Kidney (tissue), 13 donors: ENCODE measurements at regions not wholly inside any gene's neighbourhood (a gene's known extent, or its start where the extent isn't known, plus 50 kb on each side); places are given as distances from the start of the nearest gene placed in this dataset.

Experiments
- DNase-seq, 5 donors: peaks; one replicate each; pipeline ENCODE4 v3.0.0-alpha.2; 2013 to 2020
- FAIRE-seq: peaks from 2 replicates; lab custom pipeline; 2012; peaks lifted over from hg19 to GRCh38; lab: Jason Lieb, UNC
- H3K27ac ChIP-seq, 2 donors: one replicate each; pipeline ENCODE4 v1.7.0; 2013; ENCODE audit warnings: low read depth in 2 of 2, low read length in 2 of 2, inconsistent platforms in 1 of 2
- H3K27me3 ChIP-seq: one replicate; pipeline ENCODE4 v1.7.1; 2013; ENCODE audit warnings: low read length, inconsistent platforms; ENCODE audit not compliant: control insufficient read depth, insufficient read depth
- H3K36me3 ChIP-seq, 3 donors: one replicate each; pipeline versions ENCODE4 v1.7.0 to v1.7.1; 2013; ENCODE audit warnings: low read length in 3 of 3, control low read depth in 1 of 3, inconsistent platforms in 1 of 3; ENCODE audit not compliant: insufficient read depth in 3 of 3, control insufficient read depth in 2 of 3
- H3K4me1 ChIP-seq, 3 donors: one replicate each; pipeline versions ENCODE4 v1.7.0 to v1.7.1; 2013; ENCODE audit warnings: low read length in 3 of 3, inconsistent platforms in 1 of 3, low read depth in 1 of 3; ENCODE audit not compliant: control insufficient read depth in 2 of 3, insufficient read depth in 2 of 3
- H3K4me3 ChIP-seq, 3 donors: one replicate each; pipeline versions ENCODE4 v1.7.0 to v1.8.1; 2013; ENCODE audit warnings: low read length in 3 of 3, control low read depth in 1 of 3, inconsistent platforms in 1 of 3
- H3K9ac ChIP-seq, 3 donors: one replicate each; pipeline versions ENCODE4 v1.7.0 to v1.7.1; 2013; ENCODE audit warnings: low read length in 3 of 3, control low read depth in 1 of 3, inconsistent platforms in 1 of 3
- H3K9me3 ChIP-seq, 3 donors: one replicate each; pipeline versions ENCODE4 v1.7.0 to v1.7.1; 2013; ENCODE audit warnings: low read length in 3 of 3, control low read depth in 1 of 3, inconsistent platforms in 1 of 3; ENCODE audit not compliant: control insufficient read depth in 2 of 3, insufficient read depth in 1 of 3
- intact Hi-C: fragments of 100-400 bp; cut with DNase I; formaldehyde crosslinking; loops from one replicate; pipeline ENCODE4 v1.11.1; 2022
- TF ChIP-seq, protein P1 (sequence below): IDR thresholded peaks from 3 replicates; pipeline ENCODE4 v1.5.1; 2012; ENCODE audit warnings: mild to moderate bottlenecking, moderate library complexity, borderline replicate concordance; ENCODE audit not compliant: insufficient read depth; ENCODE audit errors: extremely low read depth
- donor health status: control.
- donor health status: control.
- donor health status: control.
- donor health status: control.
- donor health status: control.
- donor health status: DM: yes; HTN: yes; CAD: no.
- donor health status: Normal renal cell carcinoma (clear cell type).

DNA sequence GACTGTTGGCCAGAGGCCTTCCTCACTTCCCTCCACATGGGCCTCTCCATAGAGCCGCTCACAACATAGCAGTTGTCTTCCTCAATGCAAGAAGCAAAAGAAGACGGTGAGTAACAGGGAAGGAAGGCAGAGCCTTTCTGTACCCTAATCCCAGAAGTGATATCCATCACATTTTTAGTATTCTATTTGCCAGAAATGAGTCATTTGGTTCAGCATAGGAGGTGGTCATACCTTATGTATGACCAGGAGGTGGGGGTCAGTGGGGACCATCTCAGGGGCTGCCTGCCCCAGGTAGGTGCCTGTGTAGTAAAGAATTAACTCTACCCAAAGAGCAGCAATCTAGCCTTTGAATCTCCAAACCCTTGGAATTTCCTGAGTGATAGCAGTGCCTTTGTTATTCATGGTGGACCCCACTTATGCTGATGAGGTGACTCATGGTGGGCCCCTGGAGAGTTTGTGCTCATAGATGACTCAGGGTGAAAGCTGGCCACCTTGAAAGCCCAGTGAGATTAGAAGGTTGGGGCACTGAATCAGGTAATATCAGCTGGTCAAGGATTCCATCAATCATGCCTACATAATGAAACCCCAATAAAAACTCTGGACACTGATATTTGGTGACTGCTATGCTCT lies 323.9 kb upstream of the IGF1R start:
- no peak for DNase-seq
- no peaks in the 10 kb centered on the region for H3K27me3 ChIP-seq
- no peaks in the 10 kb centered on the region for H3K4me1 ChIP-seq
- no peaks in the 10 kb centered on the region for H3K36me3 ChIP-seq
- FAIRE-seq, result no peak
- TF ChIP-seq, protein P1, sequence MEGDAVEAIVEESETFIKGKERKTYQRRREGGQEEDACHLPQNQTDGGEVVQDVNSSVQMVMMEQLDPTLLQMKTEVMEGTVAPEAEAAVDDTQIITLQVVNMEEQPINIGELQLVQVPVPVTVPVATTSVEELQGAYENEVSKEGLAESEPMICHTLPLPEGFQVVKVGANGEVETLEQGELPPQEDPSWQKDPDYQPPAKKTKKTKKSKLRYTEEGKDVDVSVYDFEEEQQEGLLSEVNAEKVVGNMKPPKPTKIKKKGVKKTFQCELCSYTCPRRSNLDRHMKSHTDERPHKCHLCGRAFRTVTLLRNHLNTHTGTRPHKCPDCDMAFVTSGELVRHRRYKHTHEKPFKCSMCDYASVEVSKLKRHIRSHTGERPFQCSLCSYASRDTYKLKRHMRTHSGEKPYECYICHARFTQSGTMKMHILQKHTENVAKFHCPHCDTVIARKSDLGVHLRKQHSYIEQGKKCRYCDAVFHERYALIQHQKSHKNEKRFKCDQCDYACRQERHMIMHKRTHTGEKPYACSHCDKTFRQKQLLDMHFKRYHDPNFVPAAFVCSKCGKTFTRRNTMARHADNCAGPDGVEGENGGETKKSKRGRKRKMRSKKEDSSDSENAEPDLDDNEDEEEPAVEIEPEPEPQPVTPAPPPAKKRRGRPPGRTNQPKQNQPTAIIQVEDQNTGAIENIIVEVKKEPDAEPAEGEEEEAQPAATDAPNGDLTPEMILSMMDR, result no peak
- H3K27ac ChIP-seq, result no peak overlapping the region
- intact Hi-C loops, result no loop called here
- H3K9ac ChIP-seq, result no peak overlapping the region
- peaks cover 0 to 6% (median 0%) of the 10 kb centered on the region in 3 donors for H3K9me3 ChIP-seq
- H3K4me3 ChIP-seq, result no peak overlapping the region

DNA sequence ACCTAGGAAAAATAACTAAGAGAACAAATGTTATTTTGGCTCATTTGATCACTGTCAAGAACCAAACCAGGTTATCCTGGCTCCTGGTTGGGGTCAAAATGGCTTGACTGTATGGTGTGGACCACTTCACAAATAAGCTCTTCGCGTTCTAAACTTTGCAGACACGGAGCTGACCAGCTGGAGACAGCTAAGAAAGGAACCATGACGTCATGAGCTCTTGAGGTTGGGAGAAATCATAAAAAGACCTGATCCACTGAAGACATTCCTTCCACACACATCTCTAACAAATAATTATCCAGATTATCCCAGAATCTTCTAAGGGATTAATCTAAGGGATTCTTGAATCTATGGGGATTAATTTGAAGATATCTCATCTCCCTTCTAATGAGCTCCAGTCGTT lies 321.5 kb upstream of the IGF1R start:
- Histone ChIP-seq H3K4me3 (no peak overlapping the region), H3K9me3 (peaks cover 0 to 6% (median 0%) of the 10 kb centered on the region in 3 donors), H3K36me3 (no peaks in the 10 kb centered on the region), H3K9ac (no peak overlapping the region), H3K27me3 (no peaks in the 10 kb centered on the region), H3K27ac (no peak overlapping the region), H3K4me1 (no peaks in the 10 kb centered on the region)
- no peak for DNase-seq
- TF ChIP-seq, protein P1, result no peak
- intact Hi-C loops, result no loop called here
- FAIRE-seq, result no peak

DNA sequence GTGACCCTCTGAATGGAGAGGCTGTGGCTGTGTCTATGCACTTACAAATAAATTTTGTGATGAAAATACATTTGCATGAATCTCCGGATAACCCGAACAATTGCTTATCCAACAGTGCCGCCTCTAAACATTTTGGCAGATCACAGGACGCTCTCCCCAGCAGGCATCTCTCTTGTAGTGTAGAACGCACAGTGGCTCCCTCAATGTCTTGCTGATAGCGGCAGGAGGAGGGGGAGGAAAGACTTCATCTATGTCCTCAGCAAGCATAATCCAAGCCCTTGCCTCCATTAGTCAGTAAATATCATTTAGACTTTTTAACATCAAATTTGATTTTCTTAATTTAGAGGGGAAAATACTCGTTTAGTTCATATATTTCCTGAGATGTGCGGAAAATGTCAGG lies 318.1 kb upstream of the IGF1R start:
- Histone ChIP-seq H3K9ac (no peak overlapping the region), H3K27ac (no peak overlapping the region), H3K4me3 (no peak overlapping the region), H3K9me3 (no peaks in the 10 kb centered on the region), H3K27me3 (no peaks in the 10 kb centered on the region), H3K36me3 (no peaks in the 10 kb centered on the region), H3K4me1 (no peaks in the 10 kb centered on the region)
- TF ChIP-seq, protein P1, result no peak
- FAIRE-seq (no peak), DNase-seq (no peak)
- intact Hi-C loops, result no loop called here
